PFSK-1 (cell line): ENCODE measurements at regions not wholly inside any gene's neighbourhood (a gene's known extent, or its start where the extent isn't known, plus 50 kb on each side); places are given as distances from the start of the nearest gene placed in this dataset.

ENCODE experiments used
- POLR2AphosphoS5 ChIP-seq: IDR thresholded peaks from 2 replicates; pipeline ENCODE4 v1.6.1; 2012; ENCODE audit warnings: low read depth, mild to moderate bottlenecking, control low read depth, low read length, moderate library complexity
- SIN3A ChIP-seq: IDR thresholded peaks from 2 replicates; pipeline ENCODE4 v1.6.1; 2012; ENCODE audit warnings: mild to moderate bottlenecking, low read length, moderate library complexity, borderline replicate concordance; ENCODE audit not compliant: insufficient read depth
- TAF1 ChIP-seq: IDR thresholded peaks from 2 replicates; pipeline ENCODE4 v1.6.1; 2012; ENCODE audit warnings: low read length, control low read depth, borderline replicate concordance; ENCODE audit not compliant: insufficient read depth
- TF ChIP-seq, protein P1 (sequence below), 2 experiments: IDR thresholded peaks; 2 replicates each; pipeline versions ENCODE4 v1.6.1 to v1.8.0; 2011 to 2012; ENCODE audit warnings: low read depth in 2 of 2, low read length in 2 of 2, control low read depth in 1 of 2, inconsistent platforms in 1 of 2, mild to moderate bottlenecking in 1 of 2, moderate library complexity in 1 of 2; ENCODE audit not compliant: insufficient read depth in 1 of 2

DNA sequence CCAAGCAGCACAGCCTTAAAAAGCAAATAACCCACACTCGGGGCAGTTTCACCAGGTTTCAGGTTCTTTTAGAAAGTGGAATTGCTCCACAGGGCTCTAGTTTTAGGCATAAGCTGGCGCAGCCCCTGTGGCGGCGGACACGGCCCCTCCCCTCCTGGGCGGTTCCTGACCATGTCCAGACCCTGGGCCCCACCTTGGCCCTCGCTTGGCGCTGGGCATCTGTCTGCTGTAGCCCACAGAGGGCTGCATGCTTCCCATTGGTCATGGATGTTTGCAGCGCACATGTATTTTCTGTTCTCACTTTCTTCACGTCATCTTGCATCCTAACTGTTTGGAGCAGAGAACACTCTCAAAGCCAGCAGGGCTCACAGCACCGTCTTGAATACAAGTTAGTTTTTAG is 244.3 kb downstream of the BRD1 start:
- TF ChIP-seq POLR2AphosphoS5 (no peak), TAF1 (no peak), SIN3A (no peak)
- TF ChIP-seq, protein P1, sequence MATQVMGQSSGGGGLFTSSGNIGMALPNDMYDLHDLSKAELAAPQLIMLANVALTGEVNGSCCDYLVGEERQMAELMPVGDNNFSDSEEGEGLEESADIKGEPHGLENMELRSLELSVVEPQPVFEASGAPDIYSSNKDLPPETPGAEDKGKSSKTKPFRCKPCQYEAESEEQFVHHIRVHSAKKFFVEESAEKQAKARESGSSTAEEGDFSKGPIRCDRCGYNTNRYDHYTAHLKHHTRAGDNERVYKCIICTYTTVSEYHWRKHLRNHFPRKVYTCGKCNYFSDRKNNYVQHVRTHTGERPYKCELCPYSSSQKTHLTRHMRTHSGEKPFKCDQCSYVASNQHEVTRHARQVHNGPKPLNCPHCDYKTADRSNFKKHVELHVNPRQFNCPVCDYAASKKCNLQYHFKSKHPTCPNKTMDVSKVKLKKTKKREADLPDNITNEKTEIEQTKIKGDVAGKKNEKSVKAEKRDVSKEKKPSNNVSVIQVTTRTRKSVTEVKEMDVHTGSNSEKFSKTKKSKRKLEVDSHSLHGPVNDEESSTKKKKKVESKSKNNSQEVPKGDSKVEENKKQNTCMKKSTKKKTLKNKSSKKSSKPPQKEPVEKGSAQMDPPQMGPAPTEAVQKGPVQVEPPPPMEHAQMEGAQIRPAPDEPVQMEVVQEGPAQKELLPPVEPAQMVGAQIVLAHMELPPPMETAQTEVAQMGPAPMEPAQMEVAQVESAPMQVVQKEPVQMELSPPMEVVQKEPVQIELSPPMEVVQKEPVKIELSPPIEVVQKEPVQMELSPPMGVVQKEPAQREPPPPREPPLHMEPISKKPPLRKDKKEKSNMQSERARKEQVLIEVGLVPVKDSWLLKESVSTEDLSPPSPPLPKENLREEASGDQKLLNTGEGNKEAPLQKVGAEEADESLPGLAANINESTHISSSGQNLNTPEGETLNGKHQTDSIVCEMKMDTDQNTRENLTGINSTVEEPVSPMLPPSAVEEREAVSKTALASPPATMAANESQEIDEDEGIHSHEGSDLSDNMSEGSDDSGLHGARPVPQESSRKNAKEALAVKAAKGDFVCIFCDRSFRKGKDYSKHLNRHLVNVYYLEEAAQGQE (IDR thresholded peaks at IDR 0.05; ENCODE audit: insufficient read depth in 1 of 2, low read depth in 2 of 2, low read length in 2 of 2): no peak
